GM19395 (cell line): ENCODE measurements at regions not wholly inside any gene's neighbourhood (a gene's known extent, or its start where the extent isn't known, plus 50 kb on each side); places are given as distances from the start of the nearest gene placed in this dataset.

ENCODE experiments used
- ATAC-seq: cut with Tn5 transposase; IDR thresholded peaks from one replicate; pipeline ENCODE4 v1.9.1; 2021; ENCODE audit warnings: mild to moderate bottlenecking, moderate library complexity; ENCODE audit not compliant: unreplicated experiment

DNA sequence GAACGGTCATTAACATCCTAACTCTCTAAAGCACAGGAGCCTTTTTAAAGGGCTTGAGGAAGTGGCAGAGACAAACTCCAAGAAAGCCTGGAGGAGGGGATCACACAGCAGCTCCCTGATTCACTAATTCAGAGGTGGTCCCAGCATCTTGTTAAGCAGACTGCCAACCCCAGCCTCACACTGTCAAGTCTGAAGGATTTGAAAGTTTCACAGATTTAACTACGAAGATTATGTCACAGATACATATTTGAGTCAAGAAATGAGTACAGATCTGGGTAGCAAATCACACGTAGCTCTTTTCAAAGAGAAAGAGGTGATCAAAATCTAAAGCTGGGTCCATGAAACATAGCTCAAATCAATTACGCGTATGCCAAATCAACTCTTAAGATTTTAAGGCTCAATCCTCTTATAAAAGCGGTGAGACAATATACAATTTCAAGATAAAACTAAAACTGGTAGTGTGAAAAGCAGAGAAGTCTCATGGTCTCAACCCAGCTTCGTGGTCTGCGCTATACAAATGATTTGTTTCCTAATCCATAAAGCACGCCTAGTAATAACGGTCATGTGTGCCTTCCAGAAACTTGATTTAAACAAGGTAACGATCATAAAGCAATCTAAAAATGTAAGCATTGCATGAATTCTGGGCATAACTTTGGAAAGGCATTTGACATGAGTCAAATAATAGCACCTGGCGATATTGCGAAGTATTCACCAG lies 229.9 kb upstream of the MKLN1 start:
- no peak for ATAC-seq

DNA sequence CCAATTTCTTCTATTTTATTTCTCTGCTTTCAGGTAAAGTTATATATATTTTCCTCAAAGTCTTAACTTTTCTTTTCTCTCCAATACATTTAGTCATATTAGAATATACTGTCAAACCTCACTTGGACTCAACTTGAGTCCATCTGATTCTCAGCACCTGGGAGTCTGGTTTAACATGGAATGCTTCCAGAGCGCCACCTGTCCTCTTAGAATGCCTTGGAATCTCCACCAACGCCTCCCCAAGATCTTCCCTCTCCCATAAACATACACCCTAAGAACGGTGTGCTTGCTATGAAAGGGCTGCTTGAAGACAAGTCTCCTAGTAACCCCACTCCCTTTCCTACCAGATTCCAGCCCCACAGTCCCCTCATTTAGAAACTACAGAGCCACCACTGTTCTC lies 229.1 kb upstream of the MKLN1 start:
- ATAC-seq, result no peak

DNA sequence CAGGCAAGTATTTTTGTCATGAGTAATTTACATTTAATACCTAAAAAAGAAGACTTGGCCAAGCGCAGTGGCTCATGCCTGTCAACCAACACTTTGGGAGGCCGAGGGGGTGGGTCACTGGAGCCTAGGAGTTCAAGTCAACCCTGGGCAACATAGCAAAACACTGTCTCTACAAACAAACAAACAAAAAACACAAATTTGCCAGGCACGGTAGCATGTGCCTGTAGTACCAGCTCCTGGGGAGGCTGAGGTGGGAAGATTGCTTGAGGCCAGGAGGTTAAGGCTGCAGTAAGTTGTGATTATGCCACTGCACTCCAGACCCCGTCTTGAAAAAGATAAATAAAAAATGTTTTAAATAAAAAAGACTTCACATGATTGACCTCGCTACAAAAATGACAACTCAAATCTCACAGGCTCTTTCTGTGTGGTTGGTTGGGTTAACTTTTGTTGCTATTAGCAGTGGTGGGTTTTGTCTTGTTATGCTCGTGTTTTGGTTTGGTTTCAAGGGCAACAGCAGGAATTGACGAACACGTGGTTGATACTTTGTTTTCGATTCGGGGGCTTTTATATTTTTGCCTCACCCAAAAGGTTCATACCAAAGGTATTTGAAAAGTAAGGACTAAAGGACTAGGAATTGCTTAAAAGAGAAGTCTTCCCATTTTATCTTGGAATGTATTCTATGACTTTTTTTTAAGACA lies 227.2 kb upstream of the MKLN1 start:
- ATAC-seq, result no peak

GRCh38 chr7:131103997-131104396 lies 223.7 kb upstream of the MKLN1 start:
- no peak for ATAC-seq

DNA sequence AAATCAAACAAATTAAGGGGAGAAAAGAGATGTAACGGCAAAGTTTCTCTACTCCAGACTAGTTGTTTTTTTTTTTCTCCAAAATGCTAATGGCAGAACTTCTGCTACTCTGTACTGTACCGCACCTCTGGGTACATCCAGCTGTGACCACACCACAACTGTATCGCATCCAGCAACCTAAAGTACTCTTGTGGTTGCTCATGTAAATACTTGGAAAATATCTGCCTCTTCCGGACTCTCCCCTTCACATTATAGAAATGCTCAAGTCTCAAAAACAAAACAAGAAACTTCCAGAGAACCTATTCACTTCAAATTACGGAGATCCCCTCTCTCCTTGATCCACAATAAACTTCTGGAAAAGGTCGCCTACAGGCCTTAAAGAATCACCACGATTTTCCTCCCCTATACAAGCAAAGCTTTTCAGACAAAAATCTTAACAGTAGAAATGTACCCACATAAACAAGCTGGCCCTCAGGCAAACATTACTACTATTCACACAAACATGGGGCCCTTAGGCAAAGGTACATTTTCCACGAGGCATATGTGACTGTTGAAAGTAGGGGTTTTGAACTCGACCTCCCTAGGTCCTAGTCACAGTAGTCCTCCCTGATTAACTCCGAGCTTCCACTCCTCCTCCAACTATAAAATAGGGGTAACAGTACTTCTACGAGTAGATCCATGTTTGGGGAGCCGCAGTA lies 222.9 kb upstream of the MKLN1 start:
- ATAC-seq, result no peak

- peak; percentile 0 for ATAC-seq
These were observed 222.3 kb upstream of the MKLN1 start for GRCh38 chr7:131105294-131105798.

GRCh38 chr7:131105799-131106680 lies 221.6 kb upstream of the MKLN1 start:
- peak; percentile 28 for ATAC-seq

DNA sequence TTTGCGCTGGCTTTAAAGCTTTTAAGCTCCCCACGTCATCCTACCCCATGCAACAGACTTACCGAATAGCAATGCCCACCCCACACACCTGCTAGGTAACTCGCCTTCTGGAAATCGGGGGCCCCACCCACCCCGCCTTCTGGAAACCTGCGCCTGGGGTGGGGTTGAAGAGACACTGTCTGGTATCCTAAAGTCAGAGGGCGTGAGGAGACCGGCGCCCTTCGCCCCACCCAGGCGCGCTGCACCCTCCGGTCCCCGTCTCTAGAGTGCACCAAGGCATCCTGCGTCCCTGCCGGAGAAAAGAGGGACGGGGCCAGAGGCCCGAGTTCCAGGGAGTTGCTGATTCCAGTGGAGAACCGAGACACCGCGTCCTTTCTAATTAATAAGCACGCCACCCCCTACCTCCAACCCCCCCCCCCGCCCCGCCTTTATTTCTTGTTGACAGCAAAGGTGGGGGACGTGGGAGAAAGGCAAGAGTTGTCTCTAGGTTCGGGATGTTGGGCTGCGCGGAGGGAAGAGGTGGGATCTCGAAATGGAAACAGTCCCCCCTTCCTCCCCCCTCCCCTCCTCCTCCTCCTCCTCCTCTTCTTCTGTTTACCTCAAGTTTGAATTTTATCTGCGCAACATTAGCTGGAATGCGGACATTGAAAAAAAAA lies 220.9 kb upstream of the MKLN1 start:
- no peak for ATAC-seq

DNA sequence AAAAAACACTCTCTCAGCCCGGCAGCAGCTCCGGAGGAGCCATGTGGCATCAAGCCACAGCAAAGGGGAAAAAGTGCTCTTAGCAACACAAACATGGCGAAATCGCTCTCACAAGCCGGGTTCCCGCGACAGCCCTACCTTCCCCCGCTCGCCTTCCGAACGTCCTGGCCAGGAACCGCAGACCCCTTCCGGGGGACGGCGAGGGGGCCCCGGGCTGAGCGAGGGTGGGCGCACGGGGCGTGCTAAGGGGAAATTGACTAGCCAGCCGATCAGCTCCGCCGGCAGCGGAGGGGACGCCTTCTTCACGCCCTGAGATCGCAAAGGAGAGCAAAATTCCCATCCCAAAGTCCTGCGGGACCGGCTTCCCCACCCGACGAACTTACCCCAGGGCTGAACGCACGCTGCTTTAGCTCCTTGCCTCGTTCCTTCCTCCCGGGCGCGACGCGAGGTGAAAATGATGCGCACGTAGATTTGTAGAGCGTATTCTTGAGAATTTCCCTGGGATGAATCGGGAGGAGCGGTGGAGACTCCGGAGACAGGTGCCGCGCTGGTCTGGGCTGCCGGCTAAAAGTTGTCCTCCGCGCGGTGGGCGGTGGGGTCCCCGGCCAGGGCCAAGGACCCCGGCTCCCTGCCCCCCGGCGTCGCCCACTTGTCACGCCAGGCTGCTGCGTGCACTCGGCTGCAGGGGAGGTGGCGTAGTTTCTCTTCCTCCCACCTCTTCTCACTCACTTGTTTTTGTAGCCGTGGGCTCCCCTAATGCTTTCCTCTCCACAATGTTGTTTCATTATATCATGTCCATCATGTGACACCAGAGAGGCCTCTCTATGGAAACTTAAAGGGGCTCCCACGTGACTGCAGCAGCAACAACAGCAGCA lies 220.1 kb upstream of the MKLN1 start:
- ATAC-seq, result peak; percentile 56

GRCh38 chr7:131108212-131108940 lies 219.3 kb upstream of the MKLN1 start:
- no peak for ATAC-seq

DNA sequence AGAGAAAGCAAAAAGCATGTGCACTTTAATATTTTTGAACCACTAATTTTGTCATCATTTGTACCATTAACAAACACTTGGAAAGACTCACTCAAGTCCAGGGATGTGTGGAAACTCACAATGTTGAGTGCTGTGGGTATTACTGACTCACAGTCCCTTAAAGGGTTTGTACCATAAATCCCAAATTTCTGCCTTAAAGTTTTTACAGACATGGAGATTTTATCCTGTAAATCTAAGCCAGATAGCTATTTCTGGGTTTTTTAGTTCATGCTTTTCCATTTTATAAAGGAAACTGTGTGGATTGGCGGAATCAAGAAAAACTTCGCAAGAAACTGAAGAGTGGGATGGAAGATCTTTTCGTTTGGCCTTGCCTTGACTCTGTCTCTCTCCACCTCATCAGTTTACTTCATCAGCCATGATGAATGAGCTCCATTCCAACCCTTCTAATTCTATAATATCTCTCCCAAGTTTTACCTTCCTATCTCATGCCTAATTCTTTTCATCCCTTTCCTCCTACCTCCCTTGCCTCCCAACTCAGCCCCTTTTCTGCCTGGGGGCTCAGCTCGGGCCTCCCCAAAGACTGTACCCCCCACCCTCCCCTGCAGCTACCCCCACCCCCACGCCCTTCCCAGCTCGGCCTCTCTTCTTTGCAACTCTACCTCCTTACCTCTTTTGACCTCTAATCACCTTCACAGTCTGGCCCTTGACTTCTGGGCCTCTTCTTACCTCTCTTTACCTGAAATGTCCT lies 218.5 kb upstream of the MKLN1 start:
- no peak for ATAC-seq

GRCh38 chr7:131109759-131110296 lies 217.8 kb upstream of the MKLN1 start:
- ATAC-seq, result peak; percentile 22

DNA sequence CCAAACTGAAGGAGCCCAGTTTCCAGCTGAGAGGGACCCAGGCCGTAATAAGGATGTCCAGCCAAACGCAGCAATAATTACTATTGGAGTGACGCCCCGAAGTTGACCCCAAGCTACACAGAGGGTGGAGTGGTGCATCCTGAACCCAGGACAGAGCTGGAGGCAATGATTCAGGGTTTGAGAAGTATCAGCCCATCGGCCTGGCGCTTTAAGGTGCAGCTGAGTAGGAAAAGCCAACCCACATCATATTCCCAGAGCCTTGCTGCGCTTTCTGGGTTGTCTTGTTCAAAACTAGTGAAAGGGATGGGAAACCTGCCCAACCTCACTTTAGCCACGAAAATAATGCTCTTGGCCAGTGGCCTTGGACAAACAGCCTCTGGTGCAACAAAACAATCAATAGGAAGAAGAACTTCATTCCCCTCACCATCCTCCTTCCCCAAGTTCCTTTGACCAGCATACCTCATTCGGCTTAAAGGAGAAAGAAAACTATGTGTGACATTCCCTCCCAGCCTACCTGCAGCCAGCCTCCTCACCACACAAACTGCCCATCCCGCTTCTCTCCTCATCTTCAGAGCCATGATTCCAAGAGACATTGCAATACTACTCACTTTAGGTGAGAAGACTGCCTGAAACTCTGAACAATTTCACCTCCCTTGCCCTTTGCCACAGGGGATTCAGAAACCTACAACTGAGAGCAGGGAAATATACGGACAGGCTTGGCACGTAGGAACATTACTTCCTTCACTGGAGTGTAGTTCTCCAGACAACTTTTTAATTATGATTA lies 217.2 kb upstream of the MKLN1 start:
- ATAC-seq, result no peak

GRCh38 chr7:131111081-131111576 lies 216.5 kb upstream of the MKLN1 start:
- no peak for ATAC-seq

- ATAC-seq, result no peak
These were observed 215.9 kb upstream of the MKLN1 start for GRCh38 chr7:131111792-131112191.

DNA sequence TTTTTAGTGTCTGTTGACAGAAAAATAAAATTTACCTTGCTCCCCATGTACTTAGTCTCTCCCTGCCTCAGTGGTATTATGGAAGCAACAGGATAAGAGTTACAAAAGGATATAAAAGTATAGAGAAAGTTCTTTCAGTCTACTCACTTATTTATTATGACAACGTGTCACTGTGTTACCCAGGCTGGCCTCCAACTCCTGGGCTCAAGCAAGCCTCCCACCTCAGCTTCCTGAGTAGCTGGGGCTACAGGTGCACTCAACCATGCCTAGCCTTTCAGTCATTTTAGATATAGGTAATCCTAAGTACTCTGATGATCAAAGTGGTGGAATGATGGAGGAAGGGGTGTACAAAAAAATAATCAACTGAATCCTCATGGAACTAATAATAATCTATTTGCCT lies 215.2 kb upstream of the MKLN1 start:
- no peak for ATAC-seq

DNA sequence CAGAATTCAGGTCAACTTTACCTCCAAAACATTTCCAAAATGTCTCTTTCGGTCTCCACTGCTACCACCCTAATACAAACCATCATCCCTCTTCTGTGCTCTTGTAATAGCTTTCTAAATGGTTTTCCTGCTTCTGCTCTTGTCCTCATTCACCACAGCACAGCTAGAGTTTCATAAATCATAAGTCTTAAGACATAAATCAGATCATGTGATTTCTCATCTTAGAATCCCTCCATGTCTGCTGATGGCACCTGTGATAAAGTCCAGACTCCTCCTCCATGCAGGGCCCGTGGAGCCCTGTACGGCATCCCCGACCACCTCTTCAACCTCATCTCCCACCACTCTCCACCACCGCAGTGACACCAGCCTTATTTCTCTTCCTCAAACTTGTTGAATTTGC lies 212.3 kb upstream of the MKLN1 start:
- no peak for ATAC-seq
